Neural crest cell (in vitro differentiated cells): ENCODE measurements at regions not wholly inside any gene's neighbourhood (a gene's known extent, or its start where the extent isn't known, plus 50 kb on each side); places are given as distances from the start of the nearest gene placed in this dataset.
A peak's percentile ranks its signal among the peaks of the same experiment; 100 is the strongest.

Experiments used
- DNase-seq: peaks from one replicate; pipeline ENCODE4 v3.0.0; 2021; ENCODE audit warnings: low read depth, mixed read lengths, low spot score
- H3K27ac Mint-ChIP-seq: one replicate; pipeline ENCODE4 v1.8.0; 2021; ENCODE audit warnings: mild to moderate bottlenecking, mixed read lengths; ENCODE audit not compliant: unreplicated experiment
- H3K27me3 Mint-ChIP-seq: 2 replicates; pipeline ENCODE4 v1.8.0; 2021; ENCODE audit warnings: low read depth, mild to moderate bottlenecking, mixed read lengths
- H3K36me3 Mint-ChIP-seq: 2 replicates; pipeline ENCODE4 v1.8.0; 2021; ENCODE audit warnings: low read depth, mild to moderate bottlenecking, mixed read lengths
- H3K4me1 Mint-ChIP-seq: 2 replicates; pipeline ENCODE4 v1.8.0; 2021; ENCODE audit warnings: mixed read lengths
- H3K4me3 Mint-ChIP-seq: one replicate; pipeline ENCODE4 v1.8.0; 2021; ENCODE audit warnings: mild to moderate bottlenecking, mixed read lengths
- H3K9me3 Mint-ChIP-seq: 2 replicates; pipeline ENCODE4 v1.8.0; 2021; ENCODE audit warnings: mixed read lengths
- CTCF ChIP-seq: fragments of 200-600 bp; sonication (generic); conservative IDR thresholded peaks from 2 replicates; pipeline ENCODE4 v1.5.0; 2021; ENCODE audit warnings: antibody characterized with exemption, mild to moderate bottlenecking

DNA sequence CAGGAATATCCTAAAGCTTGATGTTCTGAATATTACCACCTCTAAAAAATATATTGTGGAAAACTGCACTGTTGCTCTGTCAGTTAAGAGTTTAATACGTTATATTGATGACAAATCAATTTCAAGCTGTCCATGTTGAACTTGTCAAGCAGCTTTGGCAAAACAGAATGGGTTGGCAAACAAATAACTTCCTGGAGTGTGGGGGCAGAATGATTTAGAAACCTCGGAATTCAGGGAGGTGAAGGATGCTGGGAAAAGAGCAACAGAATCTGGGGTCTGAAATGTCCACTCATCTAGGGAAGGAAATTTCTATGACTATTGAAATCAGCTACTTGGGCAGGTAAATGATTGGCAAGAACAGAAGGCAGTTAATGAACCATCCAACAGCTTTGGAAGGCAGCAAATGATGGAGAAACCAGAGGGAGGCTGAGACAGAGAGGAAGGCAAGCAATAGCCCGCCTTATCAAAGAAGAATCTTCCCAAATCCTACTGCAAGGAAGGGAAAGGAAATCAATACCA lies 95.1 kb upstream of the PALS2 start:
- Mint-ChIP-seq H3K27ac (peak overlapping the region; percentile 88), H3K4me3 (no peak overlapping the region), H3K36me3 (peaks cover 7% of the 10 kb centered on the region), H3K9me3 (peaks cover 6% of the 10 kb centered on the region), H3K4me1 (peaks cover 26% of the 10 kb centered on the region), H3K27me3 (peaks cover 4% of the 10 kb centered on the region)
- TF ChIP-seq CTCF, result no peak
- no peak for DNase-seq

DNA sequence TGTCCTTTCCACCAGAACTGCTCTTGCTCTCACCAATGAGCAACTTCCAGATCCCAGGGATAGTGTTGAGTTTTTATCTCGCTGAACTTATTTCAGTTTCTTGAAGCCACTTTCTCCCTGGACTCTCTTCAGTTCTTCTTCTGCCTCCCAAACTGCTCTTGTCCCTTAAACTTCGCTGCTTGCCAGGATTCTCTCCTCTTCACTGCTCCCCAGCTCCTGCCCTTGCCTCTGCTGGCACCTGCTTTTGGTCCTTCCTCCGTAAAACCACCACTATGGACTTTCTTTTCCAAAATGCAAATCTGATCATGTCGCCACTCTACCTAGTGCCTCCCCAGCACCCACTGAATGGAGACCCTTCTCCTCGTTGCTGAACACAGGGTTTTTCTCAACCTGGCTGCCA lies 92.8 kb upstream of the PALS2 start:
- Mint-ChIP-seq H3K4me3 (no peak overlapping the region), H3K27ac (no peak overlapping the region), H3K36me3 (peaks cover 7% of the 10 kb centered on the region), H3K27me3 (peaks cover 4% of the 10 kb centered on the region), H3K9me3 (peaks cover 6% of the 10 kb centered on the region), H3K4me1 (peaks cover 26% of the 10 kb centered on the region)
- no peak for DNase-seq
- TF ChIP-seq CTCF, result no peak

DNA sequence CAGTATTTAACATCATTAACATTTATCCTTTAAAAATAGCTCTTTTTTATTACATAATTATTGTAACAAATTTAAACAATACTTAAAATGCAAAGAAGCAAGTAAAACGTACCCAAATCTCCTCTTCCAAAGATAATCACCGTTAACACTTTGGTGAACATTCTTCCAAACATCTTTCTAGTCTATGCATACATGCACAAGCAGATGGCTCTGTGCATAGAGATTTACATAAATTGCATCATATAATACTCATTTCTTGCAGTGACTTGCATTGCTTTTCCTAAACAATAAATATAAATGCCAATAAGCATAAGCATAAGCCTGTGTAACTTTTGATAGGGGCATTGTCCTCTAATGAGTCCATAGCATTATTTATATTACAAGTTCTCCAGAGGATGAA lies 89.4 kb upstream of the PALS2 start:
- Mint-ChIP-seq H3K4me3 (no peak overlapping the region), H3K27me3 (peaks cover 4% of the 10 kb centered on the region), H3K27ac (no peak overlapping the region), H3K9me3 (peaks cover 6% of the 10 kb centered on the region), H3K4me1 (peaks cover 9% of the 10 kb centered on the region), H3K36me3 (peaks cover 7% of the 10 kb centered on the region)
- TF ChIP-seq CTCF, result no peak
- DNase-seq, result no peak

DNA sequence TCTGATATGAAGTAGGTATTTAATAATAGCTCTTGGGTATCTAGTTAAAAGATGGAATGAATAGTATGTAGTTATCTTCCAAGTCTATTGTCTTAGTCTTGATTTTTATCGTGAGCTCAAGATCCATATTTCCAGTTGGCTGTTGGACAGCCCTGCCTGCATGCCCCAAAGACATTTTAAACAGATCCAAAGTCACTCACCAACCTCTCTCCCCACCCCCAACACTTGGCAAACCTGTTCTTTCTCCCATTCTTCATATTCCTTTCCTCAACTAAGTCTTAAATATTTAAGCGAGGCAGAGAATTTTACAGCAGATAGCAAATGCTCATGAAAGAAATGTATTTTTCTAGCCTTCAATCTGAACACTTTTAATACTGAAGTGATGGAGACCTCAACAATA lies 80.7 kb upstream of the PALS2 start:
- H3K4me3 Mint-ChIP-seq, result no peak overlapping the region
- no peak overlapping the region for H3K27ac Mint-ChIP-seq
- H3K9me3 Mint-ChIP-seq, result no peaks in the 10 kb centered on the region
- DNase-seq, result no peak
- no peaks in the 10 kb centered on the region for H3K36me3 Mint-ChIP-seq
- no peaks in the 10 kb centered on the region for H3K27me3 Mint-ChIP-seq
- TF ChIP-seq CTCF, result no peak
- no peaks in the 10 kb centered on the region for H3K4me1 Mint-ChIP-seq

DNA sequence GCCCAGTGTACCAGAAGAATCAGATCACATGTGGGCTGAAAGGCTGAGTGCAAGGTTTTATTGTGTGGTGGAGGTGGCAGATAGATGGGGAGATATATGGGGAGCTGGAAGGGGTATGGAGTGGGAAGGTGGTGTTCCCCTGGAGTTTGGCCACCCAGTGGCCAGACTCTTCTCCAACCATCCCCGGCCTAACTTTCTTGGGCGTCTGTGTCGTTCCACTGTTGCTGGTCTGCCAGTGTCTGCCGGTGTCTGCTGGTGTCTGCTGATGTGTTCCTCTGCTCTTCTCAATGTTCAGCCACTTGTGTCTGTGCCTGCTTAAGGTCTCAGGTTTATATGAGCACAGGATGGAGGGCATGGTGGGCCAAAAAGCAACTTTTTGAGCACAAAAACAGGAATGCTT lies 78.4 kb upstream of the PALS2 start:
- H3K9me3 Mint-ChIP-seq, result no peaks in the 10 kb centered on the region
- no peak for DNase-seq
- no peak overlapping the region for H3K4me3 Mint-ChIP-seq
- H3K27ac Mint-ChIP-seq, result no peak overlapping the region
- H3K36me3 Mint-ChIP-seq, result no peaks in the 10 kb centered on the region
- peaks cover 8% of the 10 kb centered on the region for H3K4me1 Mint-ChIP-seq
- TF ChIP-seq CTCF, result no peak
- no peaks in the 10 kb centered on the region for H3K27me3 Mint-ChIP-seq

GRCh38 chr7:24496036-24496435 lies 77.2 kb upstream of the PALS2 start:
- H3K9me3 Mint-ChIP-seq, result no peaks in the 10 kb centered on the region
- H3K27me3 Mint-ChIP-seq, result no peaks in the 10 kb centered on the region
- no peak for TF ChIP-seq CTCF
- no peaks in the 10 kb centered on the region for H3K36me3 Mint-ChIP-seq
- no peak for DNase-seq
- H3K4me3 Mint-ChIP-seq, result no peak overlapping the region
- H3K27ac Mint-ChIP-seq, result no peak overlapping the region
- H3K4me1 Mint-ChIP-seq, result peaks cover 15% of the 10 kb centered on the region
